Cerebellar cortex (tissue), 1 donor: ENCODE measurements at regions not wholly inside any gene's neighbourhood (a gene's known extent, or its start where the extent isn't known, plus 50 kb on each side); places are given as distances from the start of the nearest gene placed in this dataset.

ENCODE experiments used
- DNase-seq: peaks from one replicate; pipeline ENCODE4 v3.0.0-alpha.2; 2015; ENCODE audit warnings: low spot score

DNA sequence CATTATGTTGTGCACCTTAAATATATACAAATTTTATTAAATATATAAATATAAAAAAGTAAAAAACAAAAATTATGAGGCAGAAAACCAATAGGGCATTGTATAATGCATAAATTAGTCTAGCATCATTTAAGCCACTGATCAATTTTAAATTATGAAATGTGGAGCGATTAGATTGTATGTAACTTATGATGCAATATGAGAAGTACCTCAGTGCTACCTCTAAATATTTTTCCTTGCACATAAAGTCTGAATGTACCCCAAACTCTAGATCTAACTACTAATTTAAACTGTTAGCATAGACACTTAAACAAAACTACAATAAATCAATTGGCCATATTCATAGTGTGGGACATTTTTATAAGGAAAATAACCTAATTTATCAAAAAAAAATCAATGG lies 1178.5 kb upstream of the MIR17HG start:
- DNase-seq: no peak

DNA sequence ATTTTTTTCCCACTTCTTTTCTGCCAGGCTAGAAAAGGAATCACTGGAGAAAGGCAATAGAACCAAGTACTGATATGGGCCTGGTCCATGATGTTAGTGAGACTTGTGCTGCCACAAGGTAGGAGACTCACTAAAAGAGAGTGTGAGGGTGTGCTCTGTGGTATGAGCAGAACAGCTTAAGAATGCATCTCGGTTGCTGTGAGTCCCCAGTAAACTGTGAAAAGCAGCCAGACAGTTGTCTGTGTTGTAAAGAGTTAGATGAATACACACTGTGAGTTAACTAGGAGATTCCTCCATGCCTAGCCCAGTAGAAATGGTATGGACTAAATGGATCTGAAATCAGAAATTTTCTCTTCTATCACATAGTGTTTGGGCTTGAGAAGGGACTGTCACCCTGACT lies 1177.3 kb upstream of the MIR17HG start:
- no peak for DNase-seq

DNA sequence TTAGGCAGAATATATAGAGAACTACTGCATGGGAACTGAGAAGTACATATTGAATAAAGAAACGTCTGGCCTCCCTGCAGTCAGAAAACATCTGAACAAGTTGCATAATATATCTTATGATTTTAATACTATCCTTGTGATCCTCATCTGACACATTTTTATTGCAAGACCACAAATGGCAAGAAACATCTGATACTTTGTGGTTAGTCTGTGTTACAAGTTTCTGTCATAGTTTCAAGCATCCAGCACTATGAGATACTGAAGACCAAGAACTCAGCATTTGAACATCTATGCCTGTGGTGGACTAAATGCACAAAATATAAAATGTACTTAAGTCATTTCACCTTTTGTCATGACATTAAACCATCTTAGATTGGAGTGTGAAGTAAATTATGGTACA lies 1175.8 kb upstream of the MIR17HG start:
- no peak for DNase-seq

DNA sequence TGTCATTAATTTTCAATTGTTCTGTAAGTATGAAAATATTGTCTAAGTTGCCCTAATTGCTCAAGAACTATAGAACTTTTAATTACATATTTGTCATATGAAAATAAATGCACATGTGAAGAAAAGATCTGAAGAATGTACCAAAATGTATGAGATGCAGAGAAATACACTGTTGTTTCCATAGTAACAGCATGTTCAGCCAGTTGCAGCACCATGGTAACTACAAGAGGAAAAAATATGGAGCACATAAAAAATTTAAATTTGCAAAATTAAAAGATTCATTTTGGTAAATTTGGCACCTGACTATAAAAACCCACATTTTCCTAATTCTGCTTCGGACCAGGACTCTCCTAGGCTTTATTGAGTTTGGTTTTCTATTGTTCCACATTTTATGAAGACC lies 1170.0 kb upstream of the MIR17HG start:
- no peak for DNase-seq

DNA sequence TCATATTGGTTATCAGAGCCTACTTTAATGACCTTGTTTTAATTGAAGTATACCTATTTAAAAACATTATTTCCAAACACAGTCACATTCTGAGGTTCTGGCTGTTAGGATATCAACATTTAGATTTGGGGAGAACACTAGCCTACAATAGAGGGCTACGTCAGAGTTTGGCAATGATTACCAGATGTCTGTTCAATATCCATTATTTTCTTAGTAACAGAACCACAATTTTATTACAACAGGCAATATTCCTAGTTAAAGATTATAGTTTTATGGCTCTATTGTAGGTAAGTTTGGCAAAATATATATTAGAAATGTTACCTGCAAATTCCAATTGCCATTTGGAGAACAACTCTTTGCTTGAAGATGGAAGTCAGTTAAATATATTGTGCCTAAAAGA lies 1163.1 kb upstream of the MIR17HG start:
- no peak for DNase-seq

DNA sequence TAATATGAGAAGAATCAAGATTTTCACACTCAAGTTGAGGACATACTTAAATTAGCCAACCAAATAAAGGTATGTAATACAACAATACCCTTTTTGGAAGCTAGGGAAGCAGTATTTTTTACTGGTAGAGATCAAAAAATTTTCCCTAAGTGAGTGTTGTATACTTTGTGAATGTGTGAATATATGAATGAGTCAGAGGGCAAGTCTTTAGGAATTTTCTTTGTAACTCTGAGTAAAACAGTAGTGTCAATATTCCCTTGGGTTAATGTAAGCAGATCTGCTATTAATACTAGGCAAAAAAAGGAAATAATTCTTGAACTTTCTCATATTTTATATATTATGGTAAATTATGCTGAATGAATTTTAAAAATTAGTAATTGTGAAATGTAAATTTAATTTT lies 1161.8 kb upstream of the MIR17HG start:
- no peak for DNase-seq

DNA sequence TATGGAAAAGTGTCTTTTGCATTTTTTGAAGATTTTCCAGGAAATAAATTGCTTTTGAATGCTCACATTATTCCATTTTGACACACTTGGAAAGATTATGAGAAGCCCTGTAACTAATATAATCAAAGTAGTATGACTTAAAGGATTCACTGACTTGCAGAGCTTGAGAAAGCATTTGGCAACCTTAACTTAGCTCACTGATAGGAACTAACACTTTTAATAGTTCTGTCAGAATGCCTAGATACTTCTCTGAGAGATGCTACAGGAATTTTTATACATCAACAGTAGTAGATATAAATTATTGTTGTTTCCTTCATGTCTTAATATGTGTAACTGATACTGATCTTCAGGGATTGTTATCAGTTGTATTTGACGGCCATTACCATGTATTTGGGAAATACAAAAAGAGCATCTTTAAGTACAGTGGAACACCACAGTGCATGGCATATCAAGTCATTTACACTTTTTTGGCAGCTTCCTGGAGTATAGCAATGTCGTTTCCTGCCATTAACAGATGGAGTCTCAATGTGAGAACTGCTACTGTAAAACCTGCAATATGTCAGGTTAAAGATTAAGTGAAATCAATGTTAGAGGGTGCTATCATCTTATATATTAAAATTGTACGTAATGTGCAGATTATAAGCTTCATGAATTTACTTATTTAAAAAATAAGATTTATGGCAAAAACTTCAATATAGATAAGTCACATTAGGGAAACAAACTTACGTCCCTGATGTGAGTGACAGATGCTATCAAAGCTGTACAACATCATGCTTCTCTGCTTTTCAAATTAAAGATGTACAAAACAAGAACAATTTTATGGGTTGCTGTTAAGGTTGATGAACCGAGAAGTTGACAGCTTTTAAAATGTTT lies 1159.8 kb upstream of the MIR17HG start:
- DNase-seq: peak; percentile 9

DNA sequence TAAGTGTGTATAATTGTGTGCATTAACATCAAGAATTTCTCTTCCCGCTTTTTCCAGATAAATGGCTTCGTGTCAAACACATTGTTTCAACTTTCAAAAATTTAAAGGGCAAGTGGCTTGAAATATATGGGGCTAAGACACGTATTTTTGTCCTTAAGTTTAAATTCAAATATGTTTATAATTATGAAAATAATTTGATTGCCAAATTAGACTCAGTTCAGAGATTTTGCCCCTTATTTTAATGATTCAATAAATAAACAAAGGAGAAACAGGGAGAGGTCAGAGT lies 1159.2 kb upstream of the MIR17HG start:
- DNase-seq: no peak

DNA sequence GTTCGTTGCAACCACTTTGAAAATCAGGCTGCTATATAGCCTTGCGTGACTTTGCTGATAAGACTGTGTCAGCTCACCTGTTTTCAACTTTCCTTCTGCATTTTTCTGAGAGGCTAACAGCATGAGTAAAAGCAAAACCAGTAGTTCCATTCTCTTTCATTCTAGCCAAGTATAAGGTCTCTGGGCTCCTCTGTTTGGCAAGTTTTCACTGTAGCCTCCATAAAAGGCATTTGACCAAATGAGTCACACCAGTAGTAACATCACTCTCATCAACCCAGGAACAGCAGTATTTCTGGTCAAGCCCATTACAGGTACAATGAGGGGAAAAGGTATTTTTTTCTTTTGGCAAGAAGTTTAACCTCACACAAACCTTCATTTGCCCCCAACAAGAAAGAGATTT lies 1149.8 kb upstream of the MIR17HG start:
- DNase-seq: no peak

DNA sequence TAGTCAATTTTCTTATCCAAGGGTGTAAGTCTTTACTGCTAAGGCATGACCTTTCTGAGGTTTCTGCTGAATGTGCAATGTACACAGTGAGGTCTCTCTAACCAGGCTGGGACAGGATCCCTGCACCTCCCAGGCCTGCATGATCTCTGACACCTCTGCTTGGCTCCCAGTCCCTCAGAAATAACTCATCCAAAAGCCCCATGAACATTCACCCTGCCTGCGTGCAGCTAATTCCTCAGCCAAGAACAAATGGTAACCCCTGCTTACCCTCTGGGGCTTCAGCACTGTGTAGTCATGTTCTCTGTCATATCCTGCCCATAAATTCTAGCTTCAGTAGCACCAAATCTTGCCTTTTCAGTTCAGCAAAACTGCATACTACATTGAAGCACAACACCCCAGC lies 1146.3 kb upstream of the MIR17HG start:
- DNase-seq: no peak

DNA sequence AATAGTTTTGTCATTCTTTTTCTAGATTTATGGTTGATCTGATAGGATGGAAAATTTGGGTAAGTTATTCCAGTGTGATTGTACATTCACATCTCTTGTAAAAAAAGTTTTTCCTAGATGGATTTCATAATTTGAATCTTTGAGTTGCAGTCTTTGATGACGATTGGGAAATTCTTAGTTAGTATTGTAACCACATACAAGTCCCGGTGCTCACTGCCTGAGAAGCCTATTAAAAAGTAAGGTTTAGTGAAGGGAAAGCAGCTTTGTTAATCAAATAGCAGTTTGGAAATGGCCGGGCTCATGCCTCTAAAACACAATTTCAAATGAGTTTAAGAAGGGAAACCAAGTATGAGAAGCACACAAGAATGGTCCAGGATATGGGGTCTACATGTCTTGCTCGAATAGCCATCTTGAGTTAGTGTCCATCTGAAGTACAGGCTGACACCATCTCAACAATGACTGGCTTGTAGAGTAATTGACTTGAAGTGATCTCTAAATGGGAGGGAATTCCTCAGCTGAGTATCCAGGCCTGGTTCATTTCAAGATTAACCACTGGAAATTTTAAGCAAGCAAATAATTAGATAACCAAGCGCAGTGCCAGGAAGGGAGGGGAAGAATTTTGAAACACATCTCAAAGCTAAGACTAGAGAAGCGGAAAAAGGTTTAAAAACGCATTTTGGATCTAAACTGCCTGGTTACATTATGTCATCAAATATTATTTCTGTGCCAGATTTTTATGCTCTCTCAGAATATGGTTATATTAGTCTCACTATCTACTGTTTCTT lies 1145.6 kb upstream of the MIR17HG start:
- no peak for DNase-seq

DNA sequence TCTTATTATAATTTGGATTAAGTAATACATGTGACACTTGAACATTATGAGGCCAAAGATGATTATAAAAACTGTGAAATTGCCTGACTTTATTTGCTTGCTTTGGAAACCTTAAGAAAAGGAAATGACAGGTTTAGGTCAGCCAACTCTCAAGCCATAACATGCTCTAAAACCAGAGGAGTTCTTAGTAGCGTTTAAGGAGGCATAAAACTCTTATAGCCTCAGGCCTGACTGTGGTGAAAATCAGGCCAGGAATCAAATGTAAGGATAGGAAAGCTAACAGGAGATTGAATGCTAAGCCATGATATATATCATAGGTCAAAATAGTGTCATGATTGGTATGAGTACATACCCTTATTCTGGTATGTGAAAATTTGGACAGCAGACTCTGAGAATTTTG lies 1142.4 kb upstream of the MIR17HG start:
- no peak for DNase-seq

DNA sequence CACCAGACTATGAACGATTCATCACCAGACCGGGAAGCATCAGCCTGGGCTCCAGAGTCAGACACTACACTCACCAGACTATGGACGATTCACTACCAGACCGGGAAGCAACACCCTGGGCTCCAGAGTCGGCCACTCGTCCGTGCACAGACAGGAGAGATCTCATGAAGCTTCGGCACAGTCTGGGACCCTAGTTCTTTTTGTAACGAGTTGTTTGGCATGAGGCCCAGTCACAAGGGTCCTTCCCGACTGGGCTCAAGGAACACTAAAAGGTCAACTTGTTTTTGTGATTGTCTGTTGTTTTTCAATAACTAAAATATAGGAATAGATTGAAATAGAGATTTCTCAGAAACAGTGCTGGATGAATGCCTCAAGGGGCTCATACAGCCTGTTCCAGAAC lies 1141.6 kb upstream of the MIR17HG start:
- DNase-seq: no peak

DNA sequence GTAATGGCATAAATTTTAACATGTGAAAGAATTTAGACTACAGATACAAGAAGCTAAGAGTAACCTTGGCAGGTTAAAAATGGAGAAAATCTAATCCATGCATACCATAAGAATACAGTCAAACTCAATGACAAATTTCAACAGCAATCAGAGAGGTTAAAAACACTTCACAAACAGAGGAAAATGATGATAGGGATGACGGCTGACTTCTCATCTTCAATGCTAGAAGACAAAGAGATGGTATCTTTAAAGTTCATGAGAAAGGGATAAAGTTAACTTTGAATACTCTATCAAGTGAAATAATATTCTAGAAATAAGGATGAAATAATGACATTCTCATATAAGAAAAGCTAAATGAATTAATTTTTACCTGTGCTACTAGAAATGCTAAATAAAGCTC lies 1130.2 kb upstream of the MIR17HG start:
- no peak for DNase-seq

DNA sequence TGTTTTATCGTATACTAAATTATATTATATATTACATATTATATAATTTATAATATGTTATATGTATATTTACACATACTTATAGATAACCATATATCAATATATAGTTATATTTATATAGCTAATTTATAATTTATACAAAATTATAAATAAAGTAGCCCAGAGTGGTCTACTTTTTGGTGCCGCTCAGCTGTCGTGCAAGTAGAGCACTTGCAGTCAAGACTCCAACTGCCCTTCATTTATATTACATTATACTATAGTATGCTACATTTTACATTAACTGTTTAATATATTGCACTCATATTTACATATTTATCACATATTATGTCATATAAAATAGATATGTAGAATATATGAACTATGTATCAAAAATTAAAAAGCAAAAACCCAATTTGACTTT lies 1124.7 kb upstream of the MIR17HG start:
- DNase-seq: no peak

DNA sequence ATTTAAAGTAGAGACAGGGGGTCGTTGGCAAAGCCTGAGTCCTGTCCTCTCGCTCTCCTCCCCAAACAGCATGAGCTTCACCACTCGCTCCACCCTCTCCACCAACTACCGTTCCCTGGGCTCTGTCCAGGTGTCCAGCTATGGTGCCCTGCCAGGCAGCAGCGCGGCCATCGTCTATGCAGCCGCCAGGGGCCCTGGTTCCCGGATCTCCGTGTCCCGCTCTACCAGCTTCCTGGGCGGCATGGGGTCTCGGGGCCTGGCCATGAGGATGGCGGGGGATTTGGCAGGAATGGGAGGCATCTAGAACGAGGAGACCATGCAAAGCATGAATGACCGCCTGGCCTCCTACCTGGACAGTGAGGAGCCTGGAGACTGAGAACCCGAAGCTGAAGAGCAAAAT lies 1117.2 kb upstream of the MIR17HG start:
- no peak for DNase-seq

DNA sequence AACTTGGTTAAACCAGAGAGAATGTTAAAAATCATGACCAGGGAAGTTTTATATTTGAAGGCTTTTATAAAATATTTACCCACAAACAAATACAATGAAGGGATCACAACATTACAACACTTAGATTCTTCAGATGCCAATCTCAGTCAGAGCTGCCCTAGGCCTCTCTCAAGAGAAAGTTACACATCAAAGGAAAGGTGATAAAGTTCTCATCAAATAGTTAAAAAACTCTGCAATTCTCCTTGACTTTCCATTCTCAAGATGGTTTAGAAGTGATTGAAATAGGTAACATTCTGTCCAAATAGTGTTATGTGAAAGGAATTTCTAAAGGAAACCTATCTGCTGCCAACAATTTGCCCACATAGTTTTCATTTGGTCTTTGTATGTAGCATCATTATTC lies 1115.2 kb upstream of the MIR17HG start:
- DNase-seq: no peak

DNA sequence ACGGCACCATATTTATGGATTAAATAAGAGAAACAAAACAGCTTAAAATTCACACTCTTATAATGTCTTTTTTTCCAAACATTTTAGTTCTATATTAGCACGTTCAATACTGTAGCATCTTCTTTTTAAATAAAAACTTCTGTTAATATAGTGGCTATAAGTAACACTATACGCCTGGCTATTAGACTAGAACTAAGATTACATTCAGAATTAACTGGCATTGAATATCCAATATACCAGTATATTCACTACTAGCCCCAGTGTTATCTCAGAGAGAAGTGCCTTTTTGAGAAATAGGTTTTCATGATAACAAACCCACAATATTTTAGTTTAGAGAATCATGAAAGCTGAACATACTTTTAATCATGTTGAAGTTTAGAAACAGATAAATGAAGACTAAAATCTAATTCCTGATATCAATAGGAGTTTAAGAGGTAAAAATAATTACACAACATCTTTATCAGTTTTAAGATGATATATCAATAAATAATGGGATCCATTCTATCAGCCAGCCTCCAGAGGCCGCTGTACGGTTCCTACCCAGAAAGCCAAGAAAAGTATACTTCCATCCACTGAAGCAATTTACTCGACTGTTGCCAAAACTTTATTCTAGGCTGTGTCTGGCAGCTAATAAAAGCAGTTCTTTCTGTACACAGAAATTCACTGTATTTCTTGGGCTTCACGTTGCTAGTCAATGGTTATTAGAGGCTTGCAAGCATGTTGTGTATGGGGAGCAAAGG lies 1113.4 kb upstream of the MIR17HG start:
- DNase-seq: no peak

DNA sequence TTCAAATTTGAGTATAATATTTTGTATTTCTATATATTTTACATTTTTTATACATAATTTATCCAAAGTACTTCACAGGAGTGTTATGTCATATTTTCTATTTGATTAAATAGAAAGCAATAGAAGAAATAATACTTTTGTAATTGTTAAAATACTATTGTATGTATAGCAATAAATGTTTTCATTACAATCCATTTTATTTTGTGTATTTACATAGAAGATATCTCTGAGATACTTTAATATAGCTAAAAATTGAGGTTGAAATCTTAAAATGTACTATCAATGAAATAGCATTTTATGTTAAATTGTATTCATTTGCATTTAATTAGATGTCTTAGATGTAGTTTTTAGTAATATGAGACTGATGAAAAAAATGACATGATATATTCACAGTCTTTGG lies 1109.6 kb upstream of the MIR17HG start:
- no peak for DNase-seq

DNA sequence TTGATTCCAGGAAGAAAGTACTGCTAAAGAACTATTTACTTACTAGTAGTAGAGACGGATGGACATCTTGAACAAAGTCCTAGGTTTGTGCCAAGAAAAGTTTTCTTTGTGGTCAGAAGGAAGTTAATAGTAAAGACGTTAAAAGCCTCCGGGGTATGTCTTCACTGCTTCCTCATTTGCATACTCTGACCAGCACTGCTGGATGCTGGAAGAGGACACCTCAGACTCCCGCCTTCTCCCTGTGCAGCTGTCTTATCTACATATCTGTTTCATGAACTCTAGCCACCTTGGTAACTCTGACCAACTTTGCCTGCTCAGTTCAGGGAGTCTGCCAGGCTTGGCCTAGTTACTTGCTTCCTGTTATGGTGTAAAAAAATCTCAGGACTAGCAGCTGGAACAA lies 1109.1 kb upstream of the MIR17HG start:
- DNase-seq: no peak

DNA sequence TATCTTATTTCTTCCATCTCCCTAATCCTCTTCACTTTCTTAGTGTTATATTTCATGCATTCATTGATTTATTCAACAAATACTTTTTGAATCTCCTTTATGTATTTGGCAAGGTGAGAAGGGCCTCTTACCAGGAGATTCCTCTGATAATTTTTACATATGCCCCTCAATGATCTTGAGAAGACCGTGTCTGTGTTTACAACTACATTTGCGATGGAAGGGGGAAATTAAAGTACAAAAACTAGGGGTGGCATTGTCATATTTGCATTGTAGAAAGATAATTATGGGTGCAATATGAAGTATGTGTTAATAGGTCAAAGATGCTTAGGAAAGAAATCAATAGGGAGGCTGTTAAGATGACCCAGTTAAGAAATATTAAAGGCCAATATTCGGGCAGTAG lies 1108.4 kb upstream of the MIR17HG start:
- DNase-seq: no peak

DNA sequence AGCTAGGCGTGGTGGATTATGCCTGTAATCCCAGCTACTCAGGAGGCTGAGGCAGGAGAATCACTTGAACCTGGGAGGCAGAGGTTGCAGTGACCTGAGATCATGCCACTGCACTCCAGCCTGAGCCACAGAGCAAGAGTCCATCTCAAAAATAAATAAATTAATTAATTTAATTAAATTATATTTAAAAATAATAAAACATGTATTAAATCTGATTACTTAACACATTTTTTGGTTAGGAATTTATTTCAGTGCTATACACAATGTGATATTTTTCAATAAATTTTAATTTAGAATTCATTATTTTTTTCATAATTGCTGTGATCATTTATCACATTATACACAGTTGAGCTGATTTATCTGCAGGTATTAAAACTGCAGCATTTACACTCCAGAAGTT lies 1101.5 kb upstream of the MIR17HG start:
- no peak for DNase-seq

DNA sequence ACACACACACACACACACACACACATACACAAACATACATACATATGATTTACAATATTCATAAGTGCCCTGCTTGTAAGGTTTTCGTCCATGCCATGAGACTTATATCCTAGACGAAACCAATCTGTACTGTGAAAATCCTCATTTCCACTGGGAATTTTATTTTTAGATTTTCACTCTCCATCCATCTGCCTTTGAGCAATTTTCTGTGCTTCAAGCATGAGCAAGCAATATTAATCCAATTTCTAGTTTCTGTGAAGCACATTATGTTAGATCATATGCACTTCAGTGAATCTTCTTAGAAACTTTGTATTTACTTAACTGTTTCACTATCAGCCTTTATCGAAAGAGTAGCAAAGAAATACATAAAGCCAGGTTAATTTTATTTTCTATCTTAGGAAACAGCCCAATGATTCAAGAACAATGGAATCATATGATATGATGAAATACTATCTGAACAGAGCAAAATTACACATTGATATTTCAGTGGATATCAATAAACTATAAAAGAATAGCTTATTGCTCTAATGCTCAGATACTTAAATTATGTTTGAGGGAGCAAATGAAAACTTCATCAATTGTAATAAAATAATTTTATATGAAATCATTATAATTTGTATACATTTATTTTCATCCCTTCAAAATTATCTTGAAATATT lies 1100.7 kb upstream of the MIR17HG start:
- DNase-seq: no peak
